ENCODE measurements at regions not wholly inside any gene's neighbourhood (a gene's known extent, or its start where the extent isn't known, plus 50 kb on each side); places are given as distances from the start of the nearest gene placed in this dataset.

DNA sequence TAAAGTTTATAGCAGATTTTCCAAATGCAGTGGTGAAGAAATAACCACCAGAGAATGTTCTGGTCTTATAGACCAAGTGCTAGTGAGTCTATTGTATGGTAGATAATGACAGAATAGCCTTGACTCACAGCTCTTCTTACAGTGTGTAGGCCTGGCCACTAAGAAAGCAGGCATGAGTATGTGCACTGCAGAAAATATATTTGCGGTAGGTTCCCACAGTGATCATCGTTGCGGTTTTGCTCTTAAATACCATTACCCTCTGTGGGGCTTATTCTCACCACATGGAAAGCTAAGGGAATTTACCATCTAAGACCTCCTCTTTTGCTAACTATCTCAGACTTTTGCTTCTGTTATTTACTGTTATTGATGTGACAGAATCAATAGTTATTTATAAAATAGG, 212.3 kb upstream of the SYNDIG1 start:
- no peaks in the 10 kb centered on the region for H4K20me1 ChIP-seq (ENCODE audit: control insufficient read depth, extremely low read depth, insufficient read depth, low read length)
- H3K9me3 ChIP-seq (ENCODE audit: control insufficient read depth, insufficient read depth, low read depth, low read length): no peaks in the 10 kb centered on the region
- no peaks in the 10 kb centered on the region for H3K27me3 ChIP-seq (ENCODE audit: control insufficient read depth, insufficient read depth, low read length)
- no peak overlapping the region for H3K4me3 ChIP-seq (replicated peaks in 1 of 4; ENCODE audit: control extremely low read depth in 1 of 4, insufficient read depth in 1 of 4, low read depth in 3 of 4, low read length in 4 of 4)
- TF ChIP-seq EZH2 (IDR thresholded peaks at IDR 0.05; ENCODE audit: low read length, missing control alignments) (no peak), CTCF (conservative IDR thresholded peaks at IDR 0.05 in 1 of 2, IDR thresholded peaks at IDR 0.05 in 1 of 2; ENCODE audit: low read depth in 1 of 2, low read length in 2 of 2) (no peak)
- H3K9ac ChIP-seq (ENCODE audit: insufficient read depth, low read length): no peak overlapping the region
- H3K4me1 ChIP-seq (ENCODE audit: control insufficient read depth, extremely low read depth, insufficient read depth, low read length): no peaks in the 10 kb centered on the region
- no peak overlapping the region for H2AFZ ChIP-seq (ENCODE audit: low read length)
- H3K79me2 ChIP-seq (ENCODE audit: control insufficient read depth, insufficient read depth, low read length): no peaks in the 10 kb centered on the region
- no peak for DNase-seq (ENCODE audit: low read depth in 2 of 2)
- no peak overlapping the region for H3K27ac ChIP-seq (ENCODE audit: insufficient read depth, low read length)
- no peak overlapping the region for H3K4me2 ChIP-seq (ENCODE audit: extremely low read depth, insufficient read depth, low read length)
- no peaks in the 10 kb centered on the region for H3K36me3 ChIP-seq (ENCODE audit: control insufficient read depth, insufficient read depth, low read length)

GRCh38 chr20:24256307-24256706, 213.1 kb upstream of the SYNDIG1 start:
- TF ChIP-seq EZH2 (IDR thresholded peaks at IDR 0.05; ENCODE audit: low read length, missing control alignments) (no peak), CTCF (conservative IDR thresholded peaks at IDR 0.05 in 1 of 2, IDR thresholded peaks at IDR 0.05 in 1 of 2; ENCODE audit: low read depth in 1 of 2, low read length in 2 of 2) (no peak)
- H3K79me2 ChIP-seq (ENCODE audit: control insufficient read depth, insufficient read depth, low read length): no peaks in the 10 kb centered on the region
- H3K9ac ChIP-seq (ENCODE audit: insufficient read depth, low read length): no peak overlapping the region
- H3K9me3 ChIP-seq (ENCODE audit: control insufficient read depth, insufficient read depth, low read depth, low read length): no peaks in the 10 kb centered on the region
- H3K4me1 ChIP-seq (ENCODE audit: control insufficient read depth, extremely low read depth, insufficient read depth, low read length): no peaks in the 10 kb centered on the region
- DNase-seq (ENCODE audit: low read depth in 2 of 2): no peak
- no peak overlapping the region for H3K4me2 ChIP-seq (ENCODE audit: extremely low read depth, insufficient read depth, low read length)
- no peak overlapping the region for H3K4me3 ChIP-seq (replicated peaks in 1 of 4; ENCODE audit: control extremely low read depth in 1 of 4, insufficient read depth in 1 of 4, low read depth in 3 of 4, low read length in 4 of 4)
- no peaks in the 10 kb centered on the region for H3K27me3 ChIP-seq (ENCODE audit: control insufficient read depth, insufficient read depth, low read length)
- no peaks in the 10 kb centered on the region for H4K20me1 ChIP-seq (ENCODE audit: control insufficient read depth, extremely low read depth, insufficient read depth, low read length)
- H3K36me3 ChIP-seq (ENCODE audit: control insufficient read depth, insufficient read depth, low read length): no peaks in the 10 kb centered on the region
- H3K27ac ChIP-seq (ENCODE audit: insufficient read depth, low read length): no peak overlapping the region
- H2AFZ ChIP-seq (ENCODE audit: low read length): no peak overlapping the region

GRCh38 chr20:24254480-24254879, 214.9 kb upstream of the SYNDIG1 start:
- no peak for TF ChIP-seq EZH2 (IDR thresholded peaks at IDR 0.05; ENCODE audit: low read length, missing control alignments)
- TF ChIP-seq CTCF (conservative IDR thresholded peaks at IDR 0.05 in 1 of 2, IDR thresholded peaks at IDR 0.05 in 1 of 2; ENCODE audit: low read depth in 1 of 2, low read length in 2 of 2): no peak
- DNase-seq (ENCODE audit: low read depth in 2 of 2): no peak

More at GRCh38 chr20:24254480-24254879, 214.9 kb upstream of the SYNDIG1 start:
- H3K4me3 ChIP-seq (replicated peaks in 1 of 4; ENCODE audit: control extremely low read depth in 1 of 4, insufficient read depth in 1 of 4, low read depth in 3 of 4, low read length in 4 of 4): no peak overlapping the region
- no peaks in the 10 kb centered on the region for H3K27me3 ChIP-seq (ENCODE audit: control insufficient read depth, insufficient read depth, low read length)
- H4K20me1 ChIP-seq (ENCODE audit: control insufficient read depth, extremely low read depth, insufficient read depth, low read length): no peaks in the 10 kb centered on the region
- H3K9ac ChIP-seq (ENCODE audit: insufficient read depth, low read length): no peak overlapping the region
- H3K79me2 ChIP-seq (ENCODE audit: control insufficient read depth, insufficient read depth, low read length): no peaks in the 10 kb centered on the region
- no peaks in the 10 kb centered on the region for H3K4me1 ChIP-seq (ENCODE audit: control insufficient read depth, extremely low read depth, insufficient read depth, low read length)
- H2AFZ ChIP-seq (ENCODE audit: low read length): no peak overlapping the region
- H3K9me3 ChIP-seq (ENCODE audit: control insufficient read depth, insufficient read depth, low read depth, low read length): no peaks in the 10 kb centered on the region
- no peak overlapping the region for H3K4me2 ChIP-seq (ENCODE audit: extremely low read depth, insufficient read depth, low read length)
- H3K36me3 ChIP-seq (ENCODE audit: control insufficient read depth, insufficient read depth, low read length): no peaks in the 10 kb centered on the region
- no peak overlapping the region for H3K27ac ChIP-seq (ENCODE audit: insufficient read depth, low read length)
